HG02798 (cell line): ENCODE measurements at regions not wholly inside any gene's neighbourhood (a gene's known extent, or its start where the extent isn't known, plus 50 kb on each side); places are given as distances from the start of the nearest gene placed in this dataset.
A peak's percentile ranks its signal among the peaks of the same experiment; 100 is the strongest.

Experiments used
- ATAC-seq: cut with Tn5 transposase; IDR thresholded peaks from one replicate; pipeline ENCODE4 v1.9.1; 2021; ENCODE audit warnings: mild to moderate bottlenecking; ENCODE audit not compliant: unreplicated experiment, poor library complexity

- no peak for ATAC-seq
Observed at GRCh38 chr20:11754451-11754850, 163.2 kb upstream of the BTBD3 start.

GRCh38 chr20:11755071-11755841 lies 162.4 kb upstream of the BTBD3 start:
- no peak for ATAC-seq

- ATAC-seq, result no peak
Observed at GRCh38 chr20:11761497-11761896, 156.2 kb upstream of the BTBD3 start.

- no peak for ATAC-seq
Observed at GRCh38 chr20:11766961-11767360, 150.7 kb upstream of the BTBD3 start.

GRCh38 chr20:11769825-11770224 lies 147.9 kb upstream of the BTBD3 start:
- ATAC-seq, result no peak

GRCh38 chr20:11772226-11772730 lies 145.4 kb upstream of the BTBD3 start:
- ATAC-seq, result no peak

GRCh38 chr20:11776687-11777086 lies 141.0 kb upstream of the BTBD3 start:
- no peak for ATAC-seq

- no peak for ATAC-seq
Observed at GRCh38 chr20:11777387-11778205, 140.1 kb upstream of the BTBD3 start.

- ATAC-seq, result no peak
Observed at GRCh38 chr20:11778206-11778570, 139.5 kb upstream of the BTBD3 start.

GRCh38 chr20:11780765-11781369 lies 136.8 kb upstream of the BTBD3 start:
- ATAC-seq, result peak; percentile 73

GRCh38 chr20:11783102-11783850 lies 134.4 kb upstream of the BTBD3 start:
- no peak for ATAC-seq

GRCh38 chr20:11785885-11786507 lies 131.7 kb upstream of the BTBD3 start:
- no peak for ATAC-seq

- no peak for ATAC-seq
Observed at GRCh38 chr20:11790046-11790445, 127.6 kb upstream of the BTBD3 start.

- ATAC-seq, result no peak
Observed at GRCh38 chr20:11791316-11791715, 126.4 kb upstream of the BTBD3 start.

GRCh38 chr20:11791835-11792567 lies 125.7 kb upstream of the BTBD3 start:
- ATAC-seq, result no peak

- no peak for ATAC-seq
Observed at GRCh38 chr20:11792568-11792953, 125.1 kb upstream of the BTBD3 start.

- no peak for ATAC-seq
Observed at GRCh38 chr20:11794525-11794924, 123.2 kb upstream of the BTBD3 start.

- no peak for ATAC-seq
Observed at GRCh38 chr20:11795071-11795615, 122.5 kb upstream of the BTBD3 start.

GRCh38 chr20:11796026-11796425 lies 121.7 kb upstream of the BTBD3 start:
- no peak for ATAC-seq
